ENCODE measurements at regions not wholly inside any gene's neighbourhood (a gene's known extent, or its start where the extent isn't known, plus 50 kb on each side); places are given as distances from the start of the nearest gene placed in this dataset.

- no peak for TF ChIP-seq CTCF (IDR thresholded peaks at IDR 0.05; ENCODE audit: insufficient read depth, low read length)
- peak; percentile 47 for DNase-seq (ENCODE audit: low read depth)
- no peak overlapping the region for H3K4me3 ChIP-seq (ENCODE audit: low read depth, low read length)
Measured at GRCh38 chr2:125167152-125167551, 1142.1 kb downstream of the CNTNAP5 start.

DNA sequence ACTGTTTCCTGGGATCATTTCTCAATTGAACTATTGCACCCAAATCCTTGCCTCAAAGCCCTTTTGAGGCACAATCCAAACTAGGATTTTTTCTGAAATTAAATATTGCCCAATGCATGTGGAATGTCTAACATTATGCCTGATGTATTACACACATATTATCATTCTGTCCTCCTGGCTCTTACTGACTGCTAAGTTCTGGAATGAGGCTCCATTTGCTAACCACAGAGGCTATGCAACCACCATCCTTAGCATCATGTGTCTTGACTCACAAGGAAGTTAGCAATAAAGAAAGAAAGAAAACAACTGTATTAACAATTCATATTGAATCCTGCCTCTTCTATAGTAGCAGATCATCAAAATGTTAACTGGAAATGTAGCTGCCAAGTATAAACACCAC, 1142.7 kb downstream of the CNTNAP5 start:
- TF ChIP-seq CTCF (IDR thresholded peaks at IDR 0.05; ENCODE audit: insufficient read depth, low read length) = no peak
- no peak overlapping the region for H3K4me3 ChIP-seq (ENCODE audit: low read depth, low read length)
- peak; percentile 82 for DNase-seq (ENCODE audit: low read depth)

DNA sequence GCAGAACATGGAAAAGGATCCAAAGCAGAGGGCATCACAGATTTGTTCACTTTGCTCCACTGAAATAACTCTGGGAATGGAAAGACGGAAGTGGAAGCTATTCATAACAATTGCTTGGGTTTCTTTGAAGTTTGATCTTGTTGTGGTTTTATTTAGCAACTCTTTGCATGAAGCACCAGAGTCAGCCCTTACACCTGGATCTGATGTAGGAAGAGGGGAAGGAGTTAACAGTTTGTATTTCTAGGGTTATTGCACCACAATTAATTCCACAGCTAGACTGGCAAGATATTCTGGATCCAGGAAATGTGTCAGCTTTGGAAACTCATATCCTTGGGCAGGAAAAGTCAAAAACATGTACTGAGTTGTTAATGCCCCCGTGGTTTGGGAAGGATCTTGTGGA, 1143.4 kb downstream of the CNTNAP5 start:
- no peak overlapping the region for H3K4me3 ChIP-seq (ENCODE audit: low read depth, low read length)
- TF ChIP-seq CTCF (IDR thresholded peaks at IDR 0.05; ENCODE audit: insufficient read depth, low read length) = no peak
- peak; percentile 8 for DNase-seq (ENCODE audit: low read depth)

DNA sequence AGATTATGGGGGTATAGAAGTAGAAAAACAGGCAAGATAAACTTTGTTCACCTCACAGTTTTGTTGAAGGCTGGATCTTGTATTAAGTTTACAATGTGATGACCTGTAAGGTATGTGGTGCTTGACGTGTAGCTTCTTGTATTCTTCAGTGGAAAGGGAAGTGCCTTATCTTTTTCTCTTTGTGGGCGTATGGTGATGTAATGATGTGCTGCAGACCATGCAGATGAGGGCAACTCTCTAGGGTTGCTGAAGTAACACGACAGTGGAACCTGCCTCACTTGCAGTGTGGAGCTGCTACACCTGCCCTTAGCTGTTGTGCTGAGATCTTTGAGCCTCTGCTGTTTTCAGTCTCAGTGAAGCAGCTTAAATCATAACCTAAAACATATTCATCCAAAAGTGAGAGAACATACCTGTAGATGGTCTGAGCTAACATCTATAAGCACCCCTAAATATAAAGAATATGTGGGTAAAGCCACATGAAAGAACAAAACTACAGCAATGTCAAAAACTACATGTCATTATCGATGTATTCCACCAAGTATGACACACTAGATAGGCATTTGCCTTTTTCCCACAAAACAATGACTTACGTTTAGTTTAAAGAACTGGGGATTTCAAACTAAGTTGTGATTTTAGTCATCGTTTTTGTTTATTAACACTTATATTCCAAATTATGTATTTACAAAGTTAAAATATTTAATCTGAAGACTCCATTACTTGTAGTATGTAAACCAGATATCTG, 1144.1 kb downstream of the CNTNAP5 start:
- DNase-seq (ENCODE audit: low read depth) = peak; percentile 13
- no peak for TF ChIP-seq CTCF (IDR thresholded peaks at IDR 0.05; ENCODE audit: insufficient read depth, low read length)
- no peak overlapping the region for H3K4me3 ChIP-seq (ENCODE audit: low read depth, low read length)

GRCh38 chr2:125169764-125170146, 1144.7 kb downstream of the CNTNAP5 start:
- TF ChIP-seq CTCF (IDR thresholded peaks at IDR 0.05; ENCODE audit: insufficient read depth, low read length) = no peak
- H3K4me3 ChIP-seq (ENCODE audit: low read depth, low read length) = no peak overlapping the region

DNA sequence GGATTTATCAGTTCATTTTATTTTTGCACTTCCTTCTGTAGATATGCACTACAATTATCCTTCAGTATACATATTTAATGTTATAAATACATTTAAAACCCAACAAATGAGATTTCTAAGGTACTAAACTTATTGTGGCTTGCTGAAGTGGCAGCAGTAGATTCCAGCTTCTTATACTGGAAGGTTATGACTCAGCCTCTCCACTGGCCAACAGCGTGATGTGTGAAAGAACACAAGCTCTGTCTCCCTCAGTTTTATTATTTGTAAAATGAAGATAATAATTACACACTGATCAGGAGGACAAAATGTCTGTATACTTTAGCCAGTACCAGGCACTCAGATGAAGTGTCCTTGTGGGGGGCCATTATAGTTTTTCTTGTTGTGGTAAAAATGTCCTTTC, 1147.1 kb downstream of the CNTNAP5 start:
- no peak overlapping the region for H3K4me3 ChIP-seq (ENCODE audit: low read depth, low read length)
- no peak for TF ChIP-seq CTCF (IDR thresholded peaks at IDR 0.05; ENCODE audit: insufficient read depth, low read length)
- DNase-seq (ENCODE audit: low read depth) = peak; percentile 10

More at GRCh38 chr2:125169764-125170146, 1144.7 kb downstream of the CNTNAP5 start:
- no peak for DNase-seq (ENCODE audit: low read depth)

GRCh38 chr2:125175415-125175814, 1150.3 kb downstream of the CNTNAP5 start:
- no peak for TF ChIP-seq CTCF (IDR thresholded peaks at IDR 0.05; ENCODE audit: insufficient read depth, low read length)

More at GRCh38 chr2:125175415-125175814, 1150.3 kb downstream of the CNTNAP5 start:
- no peak overlapping the region for H3K4me3 ChIP-seq (ENCODE audit: low read depth, low read length)
- DNase-seq (ENCODE audit: low read depth) = no peak

Measured in fibroblast of the aortic adventitia (primary cell).